Mesendoderm (in vitro differentiated cells): ENCODE measurements at regions not wholly inside any gene's neighbourhood (a gene's known extent, or its start where the extent isn't known, plus 50 kb on each side); places are given as distances from the start of the nearest gene placed in this dataset.
A peak's percentile ranks its signal among the peaks of the same experiment; 100 is the strongest.

Experiments
- DNase-seq: peaks from one replicate; pipeline ENCODE4 v3.0.0; 2013
- H2AK5ac ChIP-seq: 2 replicates; pipeline ENCODE4 v1.6.1; 2013; ENCODE audit warnings: low read length, inconsistent platforms
- H2BK120ac ChIP-seq: 2 replicates; pipeline ENCODE4 v1.6.1; 2013; ENCODE audit warnings: low read depth, mild to moderate bottlenecking, low read length, moderate library complexity, mixed read lengths
- H2BK15ac ChIP-seq: replicated peaks from 2 replicates; pipeline ENCODE4 v1.6.1; 2013; ENCODE audit warnings: low read depth, mild to moderate bottlenecking, moderate library complexity
- H2BK5ac ChIP-seq: 2 replicates; pipeline ENCODE4 v1.6.1; 2013; ENCODE audit warnings: low read length, inconsistent platforms
- H3K18ac ChIP-seq: 2 replicates; pipeline ENCODE4 v1.6.1; 2013; ENCODE audit warnings: mild to moderate bottlenecking, low read length, mixed read lengths
- H3K23ac ChIP-seq: one replicate; pipeline ENCODE4 v1.6.1; 2013; ENCODE audit warnings: low read length
- H3K27ac ChIP-seq: 2 replicates; pipeline ENCODE4 v1.5.1; 2013; ENCODE audit warnings: low read depth, mild to moderate bottlenecking, inconsistent platforms, low read length, moderate library complexity
- H3K27me3 ChIP-seq: 2 replicates; pipeline ENCODE4 v1.6.1; 2013; ENCODE audit warnings: low read length, control low read depth, mild to moderate bottlenecking, inconsistent platforms; ENCODE audit not compliant: insufficient read depth, poor library complexity
- H3K36me3 ChIP-seq: 2 replicates; pipeline ENCODE4 v1.6.1; 2013; ENCODE audit warnings: low read length, inconsistent platforms; ENCODE audit not compliant: control insufficient read depth, insufficient read depth
- H3K4ac ChIP-seq: one replicate; pipeline ENCODE4 v1.6.1; 2013; ENCODE audit warnings: low read depth, mild to moderate bottlenecking, low read length, moderate library complexity
- H3K4me1 ChIP-seq: 2 replicates; pipeline ENCODE4 v1.6.1; 2013; ENCODE audit warnings: low read depth, low read length, inconsistent platforms; ENCODE audit not compliant: control insufficient read depth
- H3K4me2 ChIP-seq: 2 replicates; pipeline ENCODE4 v1.6.1; 2013; ENCODE audit warnings: low read length
- H3K4me3 ChIP-seq: 2 replicates; pipeline ENCODE4 v1.5.1; 2013; ENCODE audit warnings: mild to moderate bottlenecking, low read length
- H3K56ac ChIP-seq: one replicate; pipeline ENCODE4 v1.6.1; 2013; ENCODE audit warnings: low read length
- H3K79me1 ChIP-seq: 2 replicates; pipeline ENCODE4 v1.6.1; 2013; ENCODE audit warnings: low read length, inconsistent platforms
- H3K79me2 ChIP-seq: 2 replicates; pipeline ENCODE4 v1.6.1; 2013; ENCODE audit warnings: mild to moderate bottlenecking, low read length; ENCODE audit not compliant: control insufficient read depth, insufficient read depth
- H3K9ac ChIP-seq: 2 replicates; pipeline ENCODE4 v1.6.1; 2013; ENCODE audit warnings: low read length, inconsistent platforms
- H4K5ac ChIP-seq: one replicate; pipeline ENCODE4 v1.6.1; 2013; ENCODE audit warnings: low read length
- H4K8ac ChIP-seq: one replicate; pipeline ENCODE4 v1.6.1; 2013; ENCODE audit warnings: low read depth, mild to moderate bottlenecking, control low read depth, low read length, moderate library complexity
- WGBS: extraction: QIAGEN DNeasy Blood & Tissue Kit; methylation state at CpG from one replicate; pipeline ENCODE4 v1.1.7; 2013; ENCODE audit warnings: low lambda C conversion rate, missing lambda C conversion rate; ENCODE audit not compliant: insufficient coverage; ENCODE audit errors: extremely low coverage; 5-methylcytosine and 5-hydroxymethylcytosine counted together

DNA sequence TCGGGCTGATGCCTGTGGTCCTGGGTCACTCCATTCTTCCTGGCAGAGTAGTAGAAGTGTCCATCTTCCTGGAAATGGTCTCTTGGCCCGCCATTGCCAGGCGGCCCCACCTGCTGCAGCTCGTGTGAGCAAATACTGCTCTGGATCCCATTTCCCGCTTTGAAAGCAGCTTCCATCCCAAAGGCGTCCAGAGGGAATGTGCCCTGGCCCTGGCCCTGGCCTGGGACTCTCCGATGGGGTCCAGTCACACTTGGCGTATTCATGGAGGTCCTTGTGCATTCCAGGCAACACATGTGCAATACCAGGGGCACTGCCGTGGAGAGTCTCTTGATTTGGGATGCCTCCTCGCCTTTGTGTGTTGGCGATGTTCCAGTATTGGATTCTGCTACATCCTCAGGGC is 111.1 kb downstream of the SNRPN start:
- H2BK120ac ChIP-seq = no peak overlapping the region
- no peak overlapping the region for H3K4ac ChIP-seq
- no peak overlapping the region for H3K4me2 ChIP-seq
- peaks cover 5% of the 10 kb centered on the region for H3K79me1 ChIP-seq
- peak overlapping the region; percentile 41 for H3K4me3 ChIP-seq
- no peak for DNase-seq
- H2AK5ac ChIP-seq = no peak overlapping the region
- WGBS = no CpG with 5 or more reads among the region's 11 CpGs
- H3K27me3 ChIP-seq = no peaks in the 10 kb centered on the region
- H3K27ac ChIP-seq = no peak overlapping the region
- H3K18ac ChIP-seq = no peak overlapping the region
- H3K79me2 ChIP-seq = peaks cover 6% of the 10 kb centered on the region
- no peak overlapping the region for H2BK15ac ChIP-seq
- peaks cover 76% of the 10 kb centered on the region for H3K36me3 ChIP-seq
- H4K8ac ChIP-seq = no peak overlapping the region
- H4K5ac ChIP-seq = no peak overlapping the region
- no peaks in the 10 kb centered on the region for H3K4me1 ChIP-seq
- H3K23ac ChIP-seq = no peak overlapping the region
- H3K9ac ChIP-seq = no peak overlapping the region
- H2BK5ac ChIP-seq = no peak overlapping the region
- H3K56ac ChIP-seq = no peak overlapping the region

DNA sequence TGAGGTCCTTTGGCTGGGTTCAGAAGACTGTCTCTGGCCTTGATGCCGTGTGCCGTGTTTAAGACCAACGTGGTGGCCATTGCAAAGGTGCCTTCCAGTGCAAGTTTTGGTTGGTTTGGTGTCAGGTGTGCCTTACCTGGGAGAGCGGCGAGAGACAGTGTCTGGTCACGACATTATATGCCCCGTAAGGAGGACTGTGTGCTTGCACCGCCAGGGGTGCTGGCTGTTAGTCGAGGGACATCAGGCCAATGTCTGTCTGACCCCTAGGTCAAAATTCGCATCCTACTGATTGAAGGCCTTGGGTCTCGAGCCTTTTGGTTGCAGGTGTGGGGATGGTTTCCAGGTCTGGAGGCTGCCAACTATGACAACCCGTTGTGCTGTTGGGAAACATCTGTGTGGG is 111.9 kb downstream of the SNRPN start:
- peak overlapping the region; percentile 41 for H3K4me3 ChIP-seq
- no peak overlapping the region for H2BK15ac ChIP-seq
- no peak overlapping the region for H3K9ac ChIP-seq

DNA sequence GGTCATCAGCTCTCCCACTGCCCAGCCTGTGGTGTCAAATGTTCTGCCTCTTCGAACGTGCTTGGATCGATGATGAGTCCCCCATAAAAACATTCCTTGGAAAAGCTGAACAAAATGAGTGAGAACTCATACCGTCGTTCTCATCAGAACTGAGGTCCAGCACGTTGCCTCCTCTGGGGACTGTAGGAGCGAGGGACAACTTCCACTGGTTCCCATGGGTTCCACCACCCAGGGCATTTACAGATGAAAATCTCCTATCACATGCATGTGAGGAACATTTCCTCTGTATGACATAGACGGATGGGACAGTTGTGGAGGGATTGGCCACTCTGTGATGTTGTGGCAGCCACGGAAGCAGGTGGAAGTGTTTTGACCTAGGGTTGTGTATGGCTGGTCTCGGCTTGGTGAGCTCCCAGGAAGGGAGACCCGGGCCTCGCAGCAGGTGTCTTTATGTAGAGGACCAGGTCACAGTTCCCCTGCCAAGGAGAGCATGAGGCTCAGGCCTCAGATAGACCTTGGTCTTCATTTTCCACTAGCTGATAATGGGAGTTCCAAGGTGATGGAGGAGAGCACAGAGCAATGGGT is 113.0 kb downstream of the SNRPN start:
- H3K27me3 ChIP-seq = no peaks in the 10 kb centered on the region
- no peak overlapping the region for H3K23ac ChIP-seq
- WGBS = no CpG with 5 or more reads among the region's 12 CpGs
- H2BK5ac ChIP-seq = no peak overlapping the region
- no peak overlapping the region for H3K56ac ChIP-seq
- H3K4me1 ChIP-seq = no peaks in the 10 kb centered on the region
- no peak overlapping the region for H4K8ac ChIP-seq
- H3K36me3 ChIP-seq = peaks cover 81% of the 10 kb centered on the region
- peaks cover 3% of the 10 kb centered on the region for H3K79me1 ChIP-seq
- no peak overlapping the region for H3K4me2 ChIP-seq
- H3K9ac ChIP-seq = no peak overlapping the region
- H3K4me3 ChIP-seq = no peak overlapping the region
- H3K18ac ChIP-seq = no peak overlapping the region
- H3K27ac ChIP-seq = no peak overlapping the region
- no peak overlapping the region for H4K5ac ChIP-seq
- no peak for DNase-seq
- no peak overlapping the region for H2BK120ac ChIP-seq
- H3K4ac ChIP-seq = no peak overlapping the region
- H2BK15ac ChIP-seq = no peak overlapping the region
- H2AK5ac ChIP-seq = no peak overlapping the region
- H3K79me2 ChIP-seq = peaks cover 3% of the 10 kb centered on the region

More for the DNA sequence above, 111.9 kb downstream of the SNRPN start:
- H3K18ac ChIP-seq = no peak overlapping the region
- DNase-seq = no peak
- H3K4me2 ChIP-seq = no peak overlapping the region
- no peak overlapping the region for H3K27ac ChIP-seq
- H2BK120ac ChIP-seq = no peak overlapping the region
- WGBS = no CpG with 5 or more reads among the region's 12 CpGs
- no peak overlapping the region for H3K56ac ChIP-seq
- peaks cover 3% of the 10 kb centered on the region for H3K79me2 ChIP-seq
- H3K36me3 ChIP-seq = peaks cover 76% of the 10 kb centered on the region
- H3K27me3 ChIP-seq = no peaks in the 10 kb centered on the region
- H3K4ac ChIP-seq = no peak overlapping the region
- H3K23ac ChIP-seq = no peak overlapping the region
- H4K8ac ChIP-seq = no peak overlapping the region
- H3K79me1 ChIP-seq = peaks cover 3% of the 10 kb centered on the region
- no peak overlapping the region for H2BK5ac ChIP-seq
- H4K5ac ChIP-seq = no peak overlapping the region
- no peak overlapping the region for H2AK5ac ChIP-seq
- no peaks in the 10 kb centered on the region for H3K4me1 ChIP-seq

DNA sequence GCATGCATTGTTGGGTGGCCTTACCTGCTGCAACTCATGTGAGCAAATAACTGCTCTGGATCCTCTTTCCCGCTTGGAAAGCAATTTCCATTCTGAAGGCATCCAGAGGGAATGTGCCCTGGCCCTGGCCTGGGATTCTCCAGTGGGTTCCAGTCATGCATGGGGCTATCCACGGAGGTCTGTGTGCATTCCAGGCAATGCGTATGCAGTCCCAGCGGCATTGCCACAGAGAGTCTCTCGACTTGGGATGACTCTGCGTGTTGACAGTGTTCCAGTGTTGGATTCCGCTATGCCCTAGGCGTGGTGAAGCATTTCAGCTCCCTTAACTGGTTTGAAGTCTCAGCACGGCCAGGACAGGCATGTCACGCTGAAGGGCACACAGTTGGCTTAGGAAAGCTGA is 113.9 kb downstream of the SNRPN start:
- Histone ChIP-seq H3K79me2 (peaks cover 3% of the 10 kb centered on the region), H2AK5ac (no peak overlapping the region), H3K27ac (no peak overlapping the region), H3K4ac (no peak overlapping the region), H2BK120ac (no peak overlapping the region), H3K18ac (no peak overlapping the region), H4K5ac (no peak overlapping the region), H3K9ac (no peak overlapping the region), H3K23ac (no peak overlapping the region), H3K4me3 (peak overlapping the region; percentile 39), H3K4me2 (no peak overlapping the region), H2BK5ac (no peak overlapping the region), H3K36me3 (peaks cover 77% of the 10 kb centered on the region), H4K8ac (no peak overlapping the region), H3K4me1 (no peaks in the 10 kb centered on the region), H2BK15ac (no peak overlapping the region), H3K79me1 (peaks cover 3% of the 10 kb centered on the region), H3K27me3 (no peaks in the 10 kb centered on the region), H3K56ac (no peak overlapping the region)
- no peak for DNase-seq
- WGBS = no CpG with 5 or more reads among the region's 10 CpGs

DNA sequence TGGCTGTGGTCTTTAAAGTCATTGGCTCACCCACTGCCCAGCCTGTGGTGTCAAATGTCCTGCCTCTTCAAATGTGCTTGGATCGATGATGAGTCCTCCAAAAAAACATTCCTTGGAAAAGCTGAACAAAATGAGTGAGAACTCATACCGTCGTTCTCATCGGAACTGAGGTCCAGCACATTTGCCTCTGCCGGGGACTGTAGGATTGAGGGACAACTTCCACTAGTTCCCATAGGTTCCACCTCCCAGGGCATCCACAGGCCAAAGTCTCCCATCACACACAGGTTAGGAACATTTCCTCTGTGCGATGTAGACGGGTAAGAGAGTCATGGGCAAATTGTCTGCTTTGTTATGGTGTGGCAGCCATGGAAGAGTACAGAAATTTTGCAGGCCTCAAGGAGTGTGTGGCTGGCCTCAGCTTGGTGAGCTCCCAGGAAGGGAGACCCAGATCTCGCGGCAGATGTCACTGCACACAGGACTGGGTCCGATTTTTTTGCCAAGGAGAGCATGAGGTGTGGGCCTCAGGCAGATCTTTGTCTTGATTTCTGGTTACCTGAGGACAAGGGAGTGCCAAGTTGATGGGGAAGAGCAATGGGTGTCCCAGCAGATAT is 115.7 kb downstream of the SNRPN start:
- Histone ChIP-seq H3K9ac (no peak overlapping the region), H2AK5ac (no peak overlapping the region), H2BK120ac (no peak overlapping the region), H3K4ac (no peak overlapping the region), H2BK5ac (no peak overlapping the region), H3K79me1 (peaks cover 3% of the 10 kb centered on the region), H3K27me3 (no peaks in the 10 kb centered on the region), H4K5ac (no peak overlapping the region), H3K27ac (no peak overlapping the region), H3K79me2 (peaks cover 5% of the 10 kb centered on the region), H3K4me1 (no peaks in the 10 kb centered on the region), H3K36me3 (peaks cover 76% of the 10 kb centered on the region), H3K23ac (no peak overlapping the region), H4K8ac (no peak overlapping the region), H3K4me3 (peak overlapping the region; percentile 23), H3K18ac (no peak overlapping the region), H3K4me2 (no peak overlapping the region), H3K56ac (no peak overlapping the region), H2BK15ac (no peak overlapping the region)
- no CpG with 5 or more reads among the region's 10 CpGs for WGBS
- no peak for DNase-seq
